Thoracic aorta (tissue), 2 donors: ENCODE measurements at regions not wholly inside any gene's neighbourhood (a gene's known extent, or its start where the extent isn't known, plus 50 kb on each side); places are given as distances from the start of the nearest gene placed in this dataset.
"Not testable (repeated sequence)": the region's sequence is repeated elsewhere in the genome, so short reads cannot be mapped to it uniquely, and the experiment has no call there.

Source experiments
- ATAC-seq: fragments of 150-250 bp; one replicate; pipeline ENCODE4 v1.8.0; 2017; ENCODE audit warnings: low read depth; ENCODE audit not compliant: insufficient number of reproducible peaks, low FRiP score
- DNase-seq: peaks from one replicate; pipeline ENCODE4 v3.0.0-alpha.2; 2020; ENCODE audit warnings: low spot score
- H3K27ac ChIP-seq, 2 donors: fragments of 200-600 bp; sonication (generic); 1 replicate in 1 of 2; 2 replicates in 1 of 2; pipeline ENCODE4 v1.5.1; 2016; ENCODE audit warnings: mild to moderate bottlenecking in 2 of 2, moderate library complexity in 2 of 2
- H3K27me3 ChIP-seq: fragments of 200-600 bp; sonication (generic); replicated peaks from 2 replicates; pipeline ENCODE4 v1.6.0; 2016; ENCODE audit warnings: mild to moderate bottlenecking; ENCODE audit not compliant: insufficient read depth
- H3K36me3 ChIP-seq: fragments of 200-600 bp; sonication (generic); one replicate; pipeline ENCODE4 v1.5.1; 2016
- H3K4me1 ChIP-seq, 2 donors: fragments of 200-600 bp; sonication (generic); 1 replicate in 1 of 2; 2 replicates in 1 of 2; pipeline versions ENCODE4 v1.5.1 to v1.6.0; 2016; ENCODE audit warnings: low read depth in 2 of 2, mild to moderate bottlenecking in 1 of 2; ENCODE audit not compliant: control insufficient read depth in 1 of 2
- H3K4me3 ChIP-seq: fragments of 200-600 bp; sonication (generic); 2 replicates; pipeline ENCODE4 v1.5.1; 2016; ENCODE audit warnings: mild to moderate bottlenecking
- H3K9me3 ChIP-seq: fragments of 200-600 bp; sonication (generic); 2 replicates; pipeline ENCODE4 v1.5.1; 2016
- TF ChIP-seq, protein P1 (sequence below): fragments of 200-600 bp; sonication (generic); IDR thresholded peaks from one replicate; pipeline ENCODE4 v1.5.1; 2019; ENCODE audit warnings: antibody characterized with exemption

DNA sequence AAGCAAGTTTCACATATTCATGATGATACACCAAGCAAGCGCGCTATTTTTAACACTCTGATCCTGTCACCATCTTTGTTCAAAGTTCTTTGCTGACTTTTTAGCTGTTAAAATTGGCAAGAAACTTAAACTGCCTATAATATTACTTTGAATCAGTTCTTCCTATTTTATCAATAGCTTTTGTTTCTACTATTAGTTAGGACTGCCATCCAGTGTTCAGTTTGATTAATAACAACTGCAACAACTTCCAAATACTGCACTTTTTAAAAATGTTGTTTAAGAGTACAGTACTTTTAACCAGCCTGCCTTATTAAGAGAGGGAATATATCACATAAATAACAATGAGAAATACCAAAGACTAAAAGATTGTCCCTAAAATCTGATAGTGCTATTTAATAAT, 614.3 kb downstream of the FAM133A start:
- H3K4me3 ChIP-seq, result no peak overlapping the region
- TF ChIP-seq, protein P1, sequence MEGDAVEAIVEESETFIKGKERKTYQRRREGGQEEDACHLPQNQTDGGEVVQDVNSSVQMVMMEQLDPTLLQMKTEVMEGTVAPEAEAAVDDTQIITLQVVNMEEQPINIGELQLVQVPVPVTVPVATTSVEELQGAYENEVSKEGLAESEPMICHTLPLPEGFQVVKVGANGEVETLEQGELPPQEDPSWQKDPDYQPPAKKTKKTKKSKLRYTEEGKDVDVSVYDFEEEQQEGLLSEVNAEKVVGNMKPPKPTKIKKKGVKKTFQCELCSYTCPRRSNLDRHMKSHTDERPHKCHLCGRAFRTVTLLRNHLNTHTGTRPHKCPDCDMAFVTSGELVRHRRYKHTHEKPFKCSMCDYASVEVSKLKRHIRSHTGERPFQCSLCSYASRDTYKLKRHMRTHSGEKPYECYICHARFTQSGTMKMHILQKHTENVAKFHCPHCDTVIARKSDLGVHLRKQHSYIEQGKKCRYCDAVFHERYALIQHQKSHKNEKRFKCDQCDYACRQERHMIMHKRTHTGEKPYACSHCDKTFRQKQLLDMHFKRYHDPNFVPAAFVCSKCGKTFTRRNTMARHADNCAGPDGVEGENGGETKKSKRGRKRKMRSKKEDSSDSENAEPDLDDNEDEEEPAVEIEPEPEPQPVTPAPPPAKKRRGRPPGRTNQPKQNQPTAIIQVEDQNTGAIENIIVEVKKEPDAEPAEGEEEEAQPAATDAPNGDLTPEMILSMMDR, result no peak
- H3K27me3 ChIP-seq, result no peaks in the 10 kb centered on the region
- ATAC-seq (no peak), DNase-seq (no peak)
- H3K9me3 ChIP-seq, result no peaks in the 10 kb centered on the region
- no peak overlapping the region for H3K27ac ChIP-seq
- H3K36me3 ChIP-seq, result no peaks in the 10 kb centered on the region
- H3K4me1 ChIP-seq, result no peaks in the 10 kb centered on the region

- Histone ChIP-seq H3K9me3 (no peaks in the 10 kb centered on the region), H3K27ac (no peak overlapping the region), H3K4me3 (no peak overlapping the region), H3K36me3 (no peaks in the 10 kb centered on the region), H3K4me1 (no peaks in the 10 kb centered on the region), H3K27me3 (no peaks in the 10 kb centered on the region)
- DNase-seq, result no peak
- TF ChIP-seq, protein P1, result no peak
- ATAC-seq, result no peak
Measured at GRCh38 chrX:94288972-94289371, 615.0 kb downstream of the FAM133A start.

- TF ChIP-seq, protein P1, result no peak
- DNase-seq (no peak), ATAC-seq (no peak)
- no peaks in the 10 kb centered on the region for H3K4me1 ChIP-seq
- H3K4me3 ChIP-seq, result no peak overlapping the region
- no peak overlapping the region for H3K27ac ChIP-seq
- H3K9me3 ChIP-seq, result no peaks in the 10 kb centered on the region
- no peaks in the 10 kb centered on the region for H3K27me3 ChIP-seq
- H3K36me3 ChIP-seq, result no peaks in the 10 kb centered on the region
Measured at GRCh38 chrX:94302446-94302845, 628.4 kb downstream of the FAM133A start.

DNA sequence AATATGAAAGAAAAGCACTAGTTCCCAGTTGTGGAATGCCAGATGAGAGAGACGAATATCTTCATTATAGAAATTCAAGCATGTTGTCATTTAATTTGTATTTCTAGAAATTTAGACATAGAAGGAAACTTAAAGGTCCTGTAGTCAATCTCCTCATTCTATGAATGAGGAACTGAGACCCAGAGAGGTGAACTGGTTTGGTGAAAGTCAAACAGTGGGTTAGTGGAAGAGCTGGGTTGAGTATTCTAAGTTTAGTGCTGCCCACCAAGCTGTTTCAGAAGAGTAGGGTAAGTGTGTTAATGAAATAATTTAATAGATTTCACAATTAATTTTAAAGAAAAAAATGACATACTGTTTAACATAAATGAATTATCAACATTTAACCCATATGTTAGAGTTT, 655.2 kb downstream of the FAM133A start:
- Histone ChIP-seq H3K9me3 (no peaks in the 10 kb centered on the region), H3K27me3 (no peaks in the 10 kb centered on the region), H3K4me1 (no peaks in the 10 kb centered on the region), H3K4me3 (no peak overlapping the region), H3K27ac (no peak overlapping the region), H3K36me3 (no peaks in the 10 kb centered on the region)
- no peak for DNase-seq
- TF ChIP-seq, protein P1, result no peak
- no peak for ATAC-seq

GRCh38 chrX:94341730-94342129, 667.7 kb downstream of the FAM133A start:
- H3K36me3 ChIP-seq, H3K4me3 ChIP-seq, H3K4me1 ChIP-seq, DNase-seq, H3K27ac ChIP-seq, ATAC-seq, H3K27me3 ChIP-seq, H3K9me3 ChIP-seq: not testable (repeated sequence)

DNA sequence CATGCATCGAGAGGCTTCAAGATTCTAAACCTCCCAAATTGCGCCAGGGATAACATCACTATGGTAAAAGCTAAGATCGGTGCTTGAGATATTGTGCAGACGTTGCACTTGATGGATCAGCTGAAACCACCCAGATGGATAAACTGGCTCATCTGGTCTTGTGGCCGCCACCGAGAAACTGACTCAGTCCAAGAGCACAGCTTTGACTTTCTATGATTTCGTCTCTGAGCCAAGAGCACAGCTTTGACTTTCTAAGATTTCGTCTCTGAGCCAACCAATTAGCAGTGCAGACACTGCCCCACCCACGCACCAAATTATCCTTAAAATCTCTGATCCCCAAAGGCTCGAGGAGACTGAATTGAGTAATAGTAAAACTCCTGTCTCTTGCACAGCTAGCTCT, 687.2 kb downstream of the FAM133A start:
- no peak for ATAC-seq
- H3K9me3 ChIP-seq, result no peaks in the 10 kb centered on the region
- no peak for DNase-seq

More for the DNA sequence above, 687.2 kb downstream of the FAM133A start:
- Histone ChIP-seq H3K4me3 (no peak overlapping the region), H3K27me3 (no peaks in the 10 kb centered on the region), H3K4me1 (no peaks in the 10 kb centered on the region), H3K36me3 (no peaks in the 10 kb centered on the region), H3K27ac (no peak overlapping the region)
- TF ChIP-seq, protein P1, result no peak
